GM18861 (cell line): ENCODE measurements at regions not wholly inside any gene's neighbourhood (a gene's known extent, or its start where the extent isn't known, plus 50 kb on each side); places are given as distances from the start of the nearest gene placed in this dataset.

Source experiments
- ATAC-seq: cut with Tn5 transposase; IDR thresholded peaks from one replicate; pipeline ENCODE4 v1.9.1; 2021; ENCODE audit not compliant: unreplicated experiment

GRCh38 chr11:112398798-112399478 lies 138.3 kb upstream of the PLET1 start:
- ATAC-seq = no peak

GRCh38 chr11:112400476-112401014 lies 139.9 kb upstream of the PLET1 start:
- no peak for ATAC-seq

GRCh38 chr11:112401036-112401769 lies 140.5 kb upstream of the PLET1 start:
- ATAC-seq = no peak

- no peak for ATAC-seq
These were observed 142.8 kb upstream of the PLET1 start for GRCh38 chr11:112403432-112403831.

- ATAC-seq = no peak
These were observed 143.5 kb upstream of the PLET1 start for GRCh38 chr11:112404112-112404511.

- no peak for ATAC-seq
These were observed 147.9 kb upstream of the PLET1 start for GRCh38 chr11:112408517-112408916.

GRCh38 chr11:112410325-112410724 lies 149.7 kb upstream of the PLET1 start:
- no peak for ATAC-seq

- no peak for ATAC-seq
These were observed 151.7 kb upstream of the PLET1 start for GRCh38 chr11:112412383-112412782.

GRCh38 chr11:112417339-112417738 lies 156.7 kb upstream of the PLET1 start:
- no peak for ATAC-seq

GRCh38 chr11:112418438-112418837 lies 157.8 kb upstream of the PLET1 start:
- no peak for ATAC-seq

- no peak for ATAC-seq
These were observed 161.2 kb upstream of the PLET1 start for GRCh38 chr11:112421879-112422278.

- no peak for ATAC-seq
These were observed 164.5 kb upstream of the PLET1 start for GRCh38 chr11:112425121-112425520.

- no peak for ATAC-seq
These were observed 176.4 kb upstream of the PLET1 start for GRCh38 chr11:112437096-112437495.

- ATAC-seq = no peak
These were observed 179.0 kb upstream of the PLET1 start for GRCh38 chr11:112439614-112440013.

GRCh38 chr11:112440518-112440917 lies 179.9 kb upstream of the PLET1 start:
- no peak for ATAC-seq

- ATAC-seq = no peak
These were observed 187.5 kb upstream of the PLET1 start for GRCh38 chr11:112448168-112448567.

- no peak for ATAC-seq
These were observed 188.1 kb upstream of the PLET1 start for GRCh38 chr11:112448806-112449205.

- no peak for ATAC-seq
These were observed 190.6 kb upstream of the PLET1 start for GRCh38 chr11:112451250-112451649.

GRCh38 chr11:112453601-112454577 lies 193.2 kb upstream of the PLET1 start:
- ATAC-seq = no peak

- ATAC-seq = no peak
These were observed 194.2 kb upstream of the PLET1 start for GRCh38 chr11:112454841-112455240.

- no peak for ATAC-seq
These were observed 195.1 kb upstream of the PLET1 start for GRCh38 chr11:112455791-112456190.
